ENCODE measurements at regions not wholly inside any gene's neighbourhood (a gene's known extent, or its start where the extent isn't known, plus 50 kb on each side); places are given as distances from the start of the nearest gene placed in this dataset.

DNA sequence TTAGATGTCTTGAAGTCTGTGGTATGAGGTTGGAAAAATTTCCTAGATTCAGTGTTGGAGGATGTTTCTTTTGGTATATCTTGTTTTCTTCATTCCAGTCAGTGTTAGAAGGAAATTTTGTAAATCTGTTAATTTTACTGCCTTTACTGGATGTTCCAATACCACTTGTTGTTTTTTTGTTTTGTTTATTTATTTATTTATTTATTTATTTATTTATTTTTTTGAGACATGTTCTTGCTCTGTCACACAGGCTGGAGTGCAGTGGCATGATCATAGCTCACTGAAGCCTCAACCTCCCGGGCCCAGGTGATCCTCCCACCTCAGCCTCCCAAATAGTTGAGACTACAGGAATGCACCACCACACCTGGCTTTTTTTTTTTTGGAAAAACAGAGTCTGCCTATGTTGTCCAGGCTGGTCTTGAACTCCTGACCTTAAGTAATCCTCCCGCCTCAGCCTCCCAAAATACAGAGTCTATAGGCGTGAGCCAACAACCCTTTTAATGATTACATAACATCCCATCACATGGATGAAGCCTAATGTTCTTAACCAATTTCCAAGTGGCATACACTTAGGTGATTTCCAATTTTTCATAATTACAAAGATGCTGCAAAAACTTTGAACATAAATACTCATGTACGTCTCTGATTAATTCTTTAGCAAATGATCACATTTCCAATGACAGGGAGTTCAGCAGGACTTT, 52.8 kb upstream of the WAC start:
- TF ChIP-seq, protein P1, sequence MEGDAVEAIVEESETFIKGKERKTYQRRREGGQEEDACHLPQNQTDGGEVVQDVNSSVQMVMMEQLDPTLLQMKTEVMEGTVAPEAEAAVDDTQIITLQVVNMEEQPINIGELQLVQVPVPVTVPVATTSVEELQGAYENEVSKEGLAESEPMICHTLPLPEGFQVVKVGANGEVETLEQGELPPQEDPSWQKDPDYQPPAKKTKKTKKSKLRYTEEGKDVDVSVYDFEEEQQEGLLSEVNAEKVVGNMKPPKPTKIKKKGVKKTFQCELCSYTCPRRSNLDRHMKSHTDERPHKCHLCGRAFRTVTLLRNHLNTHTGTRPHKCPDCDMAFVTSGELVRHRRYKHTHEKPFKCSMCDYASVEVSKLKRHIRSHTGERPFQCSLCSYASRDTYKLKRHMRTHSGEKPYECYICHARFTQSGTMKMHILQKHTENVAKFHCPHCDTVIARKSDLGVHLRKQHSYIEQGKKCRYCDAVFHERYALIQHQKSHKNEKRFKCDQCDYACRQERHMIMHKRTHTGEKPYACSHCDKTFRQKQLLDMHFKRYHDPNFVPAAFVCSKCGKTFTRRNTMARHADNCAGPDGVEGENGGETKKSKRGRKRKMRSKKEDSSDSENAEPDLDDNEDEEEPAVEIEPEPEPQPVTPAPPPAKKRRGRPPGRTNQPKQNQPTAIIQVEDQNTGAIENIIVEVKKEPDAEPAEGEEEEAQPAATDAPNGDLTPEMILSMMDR (IDR thresholded peaks at IDR 0.05): no peak
- TF ChIP-seq POLR2A (IDR thresholded peaks at IDR 0.05) (no peak), POLR2AphosphoS5 (IDR thresholded peaks at IDR 0.05) (no peak)
